C4-2B (cell line): ENCODE measurements at regions not wholly inside any gene's neighbourhood (a gene's known extent, or its start where the extent isn't known, plus 50 kb on each side); places are given as distances from the start of the nearest gene placed in this dataset.

Source experiments
- CTCF ChIP-seq: fragments of 450-650 bp; conservative IDR thresholded peaks from 2 replicates; pipeline ENCODE4 v1.5.1; 2017; ENCODE audit warnings: mild to moderate bottlenecking
- ZFX ChIP-seq: fragments of 450-650 bp; IDR thresholded peaks from 2 replicates; pipeline ENCODE4 v1.6.1; 2017

DNA sequence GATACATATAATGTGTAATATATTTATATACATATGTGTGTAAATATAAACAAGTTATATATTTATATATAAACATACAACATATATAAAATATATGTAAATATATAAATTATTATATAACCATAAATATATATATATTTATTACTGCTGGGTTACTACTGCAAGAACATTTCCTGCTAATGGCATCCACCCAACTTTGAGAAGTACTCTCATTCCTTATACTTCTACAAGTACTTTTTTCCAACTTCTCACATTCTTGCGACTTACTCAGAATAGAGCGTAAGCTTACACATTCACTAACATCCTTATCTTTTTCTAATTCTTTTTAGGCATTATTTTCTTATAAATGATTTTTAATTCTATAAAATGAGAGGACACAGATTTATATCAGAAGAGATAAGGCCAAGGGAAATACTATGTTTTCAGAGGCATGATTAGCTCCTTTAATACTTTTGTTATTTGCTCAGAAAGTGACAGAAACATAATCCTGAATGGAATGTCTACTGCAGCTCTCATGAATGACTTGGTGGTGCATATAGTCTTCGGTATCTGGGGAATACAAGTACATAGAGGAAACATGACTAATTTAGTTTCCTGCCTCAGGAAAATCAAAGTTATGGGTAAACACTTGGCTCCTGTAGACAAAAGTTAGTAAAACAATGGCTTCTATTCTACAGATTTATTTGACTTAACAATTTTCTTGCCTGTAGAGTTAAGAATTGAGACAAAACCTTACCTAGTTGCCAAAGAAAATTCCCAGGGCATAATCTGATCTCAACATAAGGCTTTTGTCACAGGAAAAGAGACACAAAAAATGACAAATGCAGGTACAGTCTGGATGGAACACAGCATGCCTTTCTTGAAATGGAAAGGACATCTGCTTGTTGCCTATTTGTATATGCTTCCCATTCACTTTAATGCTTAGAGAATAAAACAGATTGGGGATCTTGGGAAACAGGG, 453.9 kb downstream of the SQOR start:
- TF ChIP-seq CTCF, result no peak
- no peak for TF ChIP-seq ZFX
